ENCODE measurements at regions not wholly inside any gene's neighbourhood (a gene's known extent, or its start where the extent isn't known, plus 50 kb on each side); places are given as distances from the start of the nearest gene placed in this dataset.

DNA sequence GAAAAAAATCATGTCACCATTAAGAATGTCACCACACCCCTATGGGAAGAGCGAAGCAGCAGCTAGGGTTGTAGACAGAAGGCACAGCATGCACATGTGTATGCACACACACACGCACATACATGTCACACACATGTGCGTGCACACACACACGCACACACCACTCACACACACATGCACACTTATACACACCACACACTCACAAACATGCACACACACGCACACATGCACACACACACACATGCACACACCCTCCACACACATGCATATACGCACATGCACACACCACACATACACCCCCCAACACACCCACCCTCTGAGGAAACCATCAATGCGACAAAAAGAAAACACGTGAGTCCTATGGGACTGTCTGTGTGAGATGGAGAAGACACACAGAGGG lies 205.4 kb downstream of the ENGASE start:
- DNase-seq (ENCODE audit: low spot score) = no peak

DNA sequence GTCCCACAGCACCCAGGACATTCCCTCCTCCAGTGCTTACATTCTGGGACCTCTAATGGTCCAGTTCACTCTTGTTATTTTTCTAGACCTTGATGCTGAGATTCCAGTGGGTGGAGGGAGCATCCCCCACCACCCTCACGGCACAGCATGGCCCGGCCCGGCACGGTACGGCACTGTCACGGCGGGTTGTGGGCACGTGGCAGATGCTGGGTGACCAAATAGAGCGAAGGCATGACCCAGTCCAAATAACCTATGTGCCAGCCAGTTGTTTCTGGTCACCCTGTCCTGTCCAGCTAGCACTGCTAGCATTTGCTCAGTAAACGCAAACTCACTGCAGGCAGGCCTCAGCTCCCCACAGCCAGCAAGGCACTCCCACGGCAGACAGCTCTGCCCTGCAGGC lies 204.7 kb downstream of the ENGASE start:
- no peak for DNase-seq (ENCODE audit: low spot score)

DNA sequence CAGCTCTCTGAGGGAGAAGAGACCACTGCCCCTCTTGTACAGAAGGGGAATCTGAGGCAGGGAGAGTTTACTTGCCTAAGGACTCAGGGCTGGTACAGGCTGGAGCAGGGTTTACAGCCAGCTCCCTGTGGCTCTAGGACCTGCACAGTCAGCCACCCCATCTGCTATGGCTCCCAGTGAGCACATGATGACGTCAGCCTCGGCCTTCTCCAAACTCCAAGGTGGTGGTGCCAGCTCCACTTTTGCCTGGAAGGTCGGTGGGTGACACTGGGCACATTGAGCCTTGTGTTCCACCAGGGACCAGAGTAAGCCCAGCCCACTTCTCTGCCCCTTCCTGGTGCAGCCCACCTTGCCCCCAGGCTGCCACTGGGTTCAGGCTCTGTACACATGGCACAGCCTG lies 202.2 kb downstream of the ENGASE start:
- no peak for DNase-seq (ENCODE audit: low spot score)

DNA sequence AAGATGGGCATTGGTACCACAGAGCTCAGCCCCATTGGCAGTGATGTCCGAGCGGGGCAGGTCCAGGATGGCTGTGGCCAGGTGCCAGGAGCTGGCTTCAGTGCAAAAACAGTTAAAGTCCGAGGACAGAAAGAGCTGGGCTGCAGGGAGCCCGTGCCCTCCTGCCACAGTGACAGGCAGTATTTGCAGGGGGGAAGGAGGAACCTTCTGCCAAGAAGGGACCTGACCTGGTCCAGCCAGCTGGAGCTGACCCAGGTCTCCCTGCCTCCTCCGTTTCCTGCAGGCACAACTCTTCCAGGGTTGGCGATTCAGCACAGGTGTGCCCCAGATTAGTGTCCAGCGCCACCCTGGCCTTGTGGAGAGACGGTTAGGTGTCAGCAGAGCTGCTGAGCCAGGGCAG lies 199.0 kb downstream of the ENGASE start:
- no peak for DNase-seq (ENCODE audit: low spot score)

DNA sequence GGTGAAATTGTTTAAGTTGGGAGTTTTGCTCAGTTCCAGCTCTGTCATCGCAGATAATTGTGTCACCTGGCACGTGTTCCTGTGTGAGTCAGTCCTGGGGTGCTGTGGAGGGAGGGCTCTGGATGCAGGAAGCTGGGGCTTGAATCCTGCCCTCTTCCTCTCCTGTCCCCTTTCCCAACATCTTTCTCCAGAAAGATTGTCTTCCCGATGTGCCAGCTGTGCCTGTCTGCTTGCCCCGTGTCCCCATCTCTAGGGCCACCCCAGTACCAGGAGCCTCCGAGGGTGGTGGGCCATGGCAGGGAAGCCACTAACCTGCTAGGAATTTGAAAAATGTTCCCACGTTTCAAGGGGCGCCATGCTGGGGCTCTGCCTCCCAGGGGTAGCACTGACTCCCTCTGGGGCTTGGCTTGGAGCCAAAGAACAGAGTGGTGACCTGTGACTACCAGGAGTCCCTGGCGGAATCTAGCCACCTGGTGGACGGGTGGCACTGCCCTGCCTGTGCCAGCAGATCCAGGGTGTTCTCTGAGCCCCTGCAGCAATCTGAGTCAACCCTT lies 198.1 kb downstream of the ENGASE start:
- no peak for DNase-seq (ENCODE audit: low spot score)

DNA sequence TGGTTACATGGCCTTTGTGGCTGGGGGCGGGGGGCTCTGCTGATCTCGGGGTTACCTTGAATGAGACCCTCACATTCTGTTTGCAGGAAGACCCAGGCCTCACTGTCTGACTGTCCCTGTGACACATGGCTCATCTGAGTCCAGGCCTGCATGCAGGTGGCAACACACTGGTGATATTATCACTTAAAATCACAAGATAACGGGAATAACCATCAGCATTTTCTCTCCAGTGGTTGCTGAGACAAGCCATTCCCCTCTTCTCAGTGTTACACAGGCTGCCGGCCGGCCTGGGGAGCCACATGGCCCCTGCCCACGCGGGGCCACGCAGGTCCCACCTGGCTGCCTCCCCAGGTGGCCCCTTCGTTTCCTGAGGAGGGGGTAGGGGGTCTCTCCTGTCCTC lies 197.6 kb downstream of the ENGASE start:
- DNase-seq (ENCODE audit: low spot score) = no peak

DNA sequence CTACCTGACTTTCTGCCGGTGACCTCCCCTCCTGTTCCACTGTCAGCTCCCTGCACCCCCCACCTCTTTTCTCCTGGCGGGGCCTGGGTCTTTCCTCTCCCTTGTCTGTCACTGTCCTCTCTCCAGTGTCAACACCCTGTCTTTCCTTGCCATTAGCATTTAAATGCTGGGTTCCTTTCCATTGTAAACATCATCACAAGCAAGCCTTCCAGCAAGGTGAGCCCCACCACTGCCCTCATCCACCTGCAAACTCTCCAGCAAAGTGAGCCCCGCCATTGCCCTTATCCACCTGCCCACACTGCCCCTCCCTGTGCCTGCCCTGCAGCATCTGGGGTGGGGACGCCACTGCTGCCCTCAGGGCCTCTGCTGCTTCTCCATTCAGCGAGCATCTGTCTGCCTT lies 195.0 kb downstream of the ENGASE start:
- DNase-seq (ENCODE audit: low spot score) = no peak

DNA sequence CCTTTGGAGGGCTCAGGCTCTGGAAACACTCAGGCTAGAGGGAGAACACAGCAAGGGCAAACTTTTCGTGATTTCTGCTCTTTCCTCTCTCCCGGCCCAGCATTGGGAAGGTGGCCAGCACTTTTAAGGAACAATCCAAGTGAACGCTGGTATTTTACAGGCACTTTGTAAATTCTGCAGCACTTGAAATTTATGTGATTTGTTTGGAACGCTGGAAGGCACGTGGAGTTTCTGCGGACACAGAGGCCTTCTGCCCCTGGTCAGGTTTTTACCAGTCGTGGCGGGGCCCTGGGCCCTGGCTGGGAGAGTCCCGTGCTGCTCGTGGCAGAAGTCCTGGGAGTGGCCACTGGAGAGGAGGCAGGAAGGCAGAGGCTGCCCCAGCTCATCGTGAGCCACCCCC lies 188.6 kb downstream of the ENGASE start:
- DNase-seq (ENCODE audit: low spot score) = no peak

DNA sequence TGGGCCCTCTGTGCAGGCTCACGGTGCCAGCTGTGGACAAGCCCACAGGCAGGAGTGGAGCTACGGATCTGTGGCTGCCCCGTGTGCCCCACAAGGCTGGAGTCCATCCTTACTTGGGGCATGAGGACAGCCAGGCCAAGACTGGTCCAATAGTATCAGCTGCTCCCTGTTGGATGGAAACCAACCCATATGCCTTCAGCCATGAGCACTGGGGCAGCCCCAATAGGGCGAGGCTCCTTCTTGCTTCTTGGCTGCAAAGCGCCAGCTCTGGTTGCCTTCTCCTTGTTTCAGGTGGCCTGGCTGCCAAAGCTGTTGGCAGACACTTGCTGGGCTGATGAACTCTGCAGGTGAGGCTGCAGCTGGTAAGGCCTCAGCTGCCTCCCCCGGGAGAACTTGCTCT lies 188.0 kb downstream of the ENGASE start:
- no peak for DNase-seq (ENCODE audit: low spot score)

DNA sequence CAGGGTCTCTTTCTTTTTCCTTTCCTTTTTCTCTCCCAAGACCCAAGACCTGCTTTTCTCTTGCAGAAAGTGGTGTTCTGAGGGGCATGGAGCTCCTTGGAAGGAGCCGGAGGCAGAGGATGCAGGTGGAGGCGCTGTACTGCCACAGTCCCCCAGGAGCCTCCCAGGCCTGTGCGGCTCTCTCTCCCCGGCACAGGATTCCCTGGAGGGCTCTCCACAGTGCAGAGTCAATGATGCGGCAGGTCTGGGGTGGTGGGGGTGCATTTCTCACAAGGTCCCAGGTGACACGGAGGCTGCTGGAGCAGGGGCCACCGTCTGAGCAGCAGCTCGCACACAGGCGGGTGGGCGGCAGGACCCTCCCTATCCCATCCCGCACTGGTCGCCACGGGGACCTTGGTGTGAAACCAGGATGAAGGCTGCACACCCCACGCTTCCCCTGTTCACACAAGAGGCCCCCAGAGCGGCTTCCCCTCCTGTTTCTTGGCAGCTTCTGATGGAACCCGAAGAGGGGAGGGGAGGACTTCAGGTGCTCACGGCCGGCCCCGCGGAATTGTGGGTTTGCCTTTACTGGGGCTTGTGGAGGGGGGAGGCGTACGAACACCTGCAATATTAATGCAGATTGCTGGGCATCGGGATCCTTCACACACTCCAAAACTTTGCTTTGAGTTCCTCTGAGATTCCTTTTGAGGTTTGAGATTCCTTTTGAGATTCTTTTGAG lies 186.9 kb downstream of the ENGASE start:
- DNase-seq (ENCODE audit: low spot score) = no peak

DNA sequence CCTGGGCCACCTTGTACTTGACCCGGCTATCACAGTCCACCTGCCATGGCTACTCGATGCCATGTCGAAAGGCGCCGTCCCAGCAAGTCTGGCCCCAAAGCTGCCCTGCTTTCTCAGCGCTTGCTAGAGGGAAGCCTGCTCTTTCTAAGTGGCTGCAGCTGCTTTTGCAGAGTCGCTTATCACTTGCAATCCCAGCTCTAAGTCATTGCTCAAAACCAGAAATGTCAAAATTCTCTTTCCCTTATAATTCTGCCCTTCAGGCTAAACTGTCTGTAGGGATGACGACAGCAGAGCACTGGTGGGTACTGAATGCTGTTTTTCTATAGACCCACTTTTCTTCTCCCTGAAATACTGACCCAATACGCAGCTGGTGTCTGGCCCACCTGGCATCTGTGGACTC lies 184.2 kb downstream of the ENGASE start:
- DNase-seq (ENCODE audit: low spot score) = no peak

DNA sequence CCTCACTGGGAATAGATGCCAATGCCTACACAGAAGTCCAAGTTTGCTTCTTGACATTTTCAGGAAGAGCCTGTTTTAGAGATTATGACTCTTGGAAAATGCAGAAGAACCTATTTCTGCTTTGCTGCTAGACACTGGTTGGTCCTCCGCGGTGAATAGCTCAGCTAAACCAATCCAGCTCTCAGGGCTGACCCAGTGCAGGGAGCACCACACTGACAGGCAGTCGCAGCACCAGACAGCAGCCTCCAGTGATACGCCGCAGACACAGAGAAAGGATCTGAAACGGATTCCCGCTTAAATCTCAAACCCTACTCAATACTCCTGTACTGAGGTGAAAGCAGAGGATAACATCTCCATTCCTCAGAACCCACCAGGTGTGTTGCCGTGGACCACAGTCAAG lies 183.4 kb downstream of the ENGASE start:
- no peak for DNase-seq (ENCODE audit: low spot score)

DNA sequence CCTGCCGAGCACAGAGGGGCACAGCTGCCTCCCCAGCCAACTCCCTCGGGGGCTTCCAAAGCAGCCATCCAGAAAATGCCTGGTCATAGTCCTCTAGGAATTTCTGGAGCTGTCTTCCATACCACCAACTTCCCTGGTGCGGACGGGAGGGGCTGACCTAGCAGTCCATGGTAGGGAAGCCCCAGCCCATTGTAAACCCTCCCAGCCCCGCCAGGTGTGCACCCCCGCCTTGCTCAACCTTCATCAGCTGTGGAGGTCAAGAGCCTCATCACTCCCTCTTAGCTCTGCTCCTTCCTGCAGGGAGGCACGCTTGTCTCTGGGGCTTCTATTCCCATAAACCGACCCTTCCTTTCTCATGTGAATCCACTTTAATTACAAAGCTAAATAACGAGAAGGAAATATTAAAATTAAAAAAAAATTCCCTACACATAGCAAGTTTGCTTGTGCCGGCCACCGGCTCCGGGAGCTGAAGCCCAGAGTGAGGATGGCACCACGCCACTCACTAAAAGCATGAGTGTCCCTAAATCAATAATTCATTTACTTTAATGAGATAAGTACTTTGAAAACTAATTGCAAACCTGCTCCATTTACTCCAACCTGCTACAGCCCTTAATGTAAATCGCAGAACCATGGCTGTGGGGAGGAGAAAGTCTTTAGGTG lies 181.4 kb downstream of the ENGASE start:
- no peak for DNase-seq (ENCODE audit: low spot score)

DNA sequence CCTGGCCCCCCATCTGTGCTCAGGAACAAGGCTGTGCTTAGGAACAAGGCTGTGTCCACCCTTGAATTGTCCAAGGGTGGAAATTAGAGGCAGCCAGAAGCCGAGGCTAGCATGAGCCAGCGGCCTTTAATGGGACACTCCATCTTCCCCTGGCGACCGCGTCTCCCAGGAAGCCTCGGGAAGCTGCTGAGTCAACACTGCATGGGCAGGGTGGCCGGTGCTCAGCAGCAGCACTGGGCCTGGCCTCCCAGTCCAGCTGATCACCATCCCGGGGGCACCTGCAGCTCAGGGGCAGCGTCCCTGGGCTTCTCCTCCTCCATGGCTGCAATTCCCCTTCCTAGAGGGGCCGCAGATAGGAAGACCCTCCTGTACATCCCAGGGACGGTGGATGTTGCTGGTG lies 180.8 kb downstream of the ENGASE start:
- no peak for DNase-seq (ENCODE audit: low spot score)

DNA sequence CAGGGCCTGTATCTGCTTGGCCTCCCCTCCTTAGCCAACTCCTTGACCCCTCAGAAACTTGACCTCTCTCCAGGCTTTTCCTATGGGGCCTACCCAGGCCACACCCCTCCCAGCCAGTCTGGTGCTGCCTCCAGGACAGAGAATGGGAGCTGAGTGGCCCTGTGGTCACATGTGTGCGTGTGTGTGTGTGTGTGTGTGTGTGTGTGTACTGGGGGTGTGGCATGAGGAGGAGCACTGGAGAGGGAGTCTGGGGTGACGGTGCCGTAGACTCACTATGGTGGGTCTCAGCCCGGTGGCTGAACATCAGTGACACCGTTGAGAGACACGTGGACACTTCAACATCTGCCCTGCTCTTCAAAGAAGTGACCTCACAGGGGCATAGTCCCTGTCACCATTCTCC lies 180.4 kb downstream of the ENGASE start:
- no peak for DNase-seq (ENCODE audit: low spot score)

DNA sequence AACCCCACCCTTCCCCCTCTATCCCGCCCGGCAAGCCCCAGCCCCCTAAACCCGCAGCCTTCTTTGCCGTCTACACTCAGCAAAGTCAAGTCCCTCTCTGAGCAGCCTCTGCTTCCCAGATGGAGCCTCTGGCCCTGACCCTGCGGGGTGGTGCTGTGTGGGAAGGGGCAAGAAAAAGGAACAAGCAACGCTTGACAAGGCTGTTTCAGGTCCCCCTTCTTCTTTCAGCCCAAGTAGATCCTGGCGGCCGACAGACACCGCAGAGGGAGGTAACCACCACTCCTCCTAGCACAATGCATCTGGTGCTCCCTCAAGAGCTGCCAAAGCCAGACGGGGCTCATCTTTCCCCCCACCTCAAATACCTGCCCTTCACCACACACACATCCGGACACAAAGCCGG lies 178.3 kb downstream of the ENGASE start:
- DNase-seq (ENCODE audit: low spot score) = no peak

DNA sequence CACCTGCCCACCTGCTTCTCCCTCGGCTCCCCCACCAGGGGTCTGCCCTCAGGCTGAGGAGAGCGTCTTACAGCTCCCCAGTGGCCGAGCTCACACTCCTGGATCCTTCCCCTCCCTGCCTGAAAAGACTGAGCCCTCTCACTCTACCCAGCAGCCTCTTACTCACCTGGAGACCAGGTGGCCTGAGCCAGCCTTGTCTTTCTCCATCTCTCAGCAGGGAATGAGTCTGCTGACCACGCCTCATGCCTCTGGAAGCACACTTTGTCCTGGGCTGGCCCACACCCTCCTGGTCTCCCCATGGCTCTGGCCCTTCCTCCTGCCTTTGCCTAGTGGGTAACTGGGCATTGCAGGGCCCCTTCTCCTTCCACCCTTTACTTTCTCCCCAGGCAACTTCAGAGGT lies 177.2 kb downstream of the ENGASE start:
- DNase-seq (ENCODE audit: low spot score) = no peak

DNA sequence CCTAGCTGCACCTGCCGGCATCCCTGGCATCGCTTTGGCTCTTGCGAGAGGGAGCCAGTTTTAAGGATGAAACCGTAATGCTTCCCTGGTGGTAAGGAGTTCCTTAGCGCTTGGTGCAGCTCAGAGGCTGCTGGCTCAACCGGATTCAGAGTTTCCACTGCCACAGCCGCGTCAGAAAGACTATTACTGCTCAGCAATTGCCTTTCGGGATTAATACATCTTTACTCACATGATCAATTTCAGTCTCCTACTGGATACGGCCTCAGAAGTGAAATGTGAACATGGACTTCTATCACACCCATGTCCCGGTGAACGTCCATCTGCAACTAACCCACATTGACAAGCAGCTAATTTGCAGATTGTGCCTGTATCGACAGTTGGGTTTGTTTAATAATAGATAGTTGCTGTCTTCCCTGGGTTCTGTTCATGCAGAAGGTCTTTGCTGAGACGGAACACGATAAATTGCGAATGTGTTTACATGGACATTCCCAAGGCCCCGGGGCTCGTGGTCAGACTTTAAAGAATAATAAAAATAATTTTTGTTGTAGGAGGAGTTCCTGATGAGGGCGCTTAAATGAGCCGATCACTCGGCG lies 175.4 kb downstream of the ENGASE start:
- DNase-seq (ENCODE audit: low spot score) = no peak

DNA sequence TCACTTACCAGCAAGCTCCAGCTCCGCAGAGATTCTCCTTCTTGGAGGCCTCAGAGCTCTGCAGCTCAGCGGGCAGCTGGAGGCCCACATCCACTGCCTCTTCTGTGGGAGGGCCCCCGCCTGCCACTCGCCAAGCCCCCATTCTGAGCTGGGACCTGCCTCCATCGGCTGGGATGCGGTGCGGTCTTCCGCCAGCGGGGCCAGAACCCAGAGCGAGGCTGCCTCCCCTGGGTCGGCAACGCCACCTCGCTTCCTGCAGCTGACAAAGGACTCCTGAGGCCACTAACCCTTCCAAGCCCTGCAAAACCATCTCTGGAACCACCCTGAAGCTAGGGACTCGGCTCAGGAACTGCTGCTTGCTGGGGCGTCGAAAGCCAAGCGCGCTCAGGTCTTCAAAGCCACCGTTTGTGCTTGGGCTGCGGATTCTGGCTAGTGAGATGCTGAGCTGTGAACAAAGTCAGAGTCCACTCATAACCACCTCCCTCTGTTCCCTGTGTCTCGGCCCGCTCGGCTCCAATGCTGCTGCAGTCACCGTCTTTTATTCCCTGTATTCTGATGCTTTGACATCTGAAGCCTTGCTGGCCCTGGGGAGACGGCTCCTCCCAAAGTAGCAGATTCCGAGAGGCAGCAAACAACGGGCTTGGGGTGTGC lies 174.3 kb downstream of the ENGASE start:
- DNase-seq (ENCODE audit: low spot score) = no peak

DNA sequence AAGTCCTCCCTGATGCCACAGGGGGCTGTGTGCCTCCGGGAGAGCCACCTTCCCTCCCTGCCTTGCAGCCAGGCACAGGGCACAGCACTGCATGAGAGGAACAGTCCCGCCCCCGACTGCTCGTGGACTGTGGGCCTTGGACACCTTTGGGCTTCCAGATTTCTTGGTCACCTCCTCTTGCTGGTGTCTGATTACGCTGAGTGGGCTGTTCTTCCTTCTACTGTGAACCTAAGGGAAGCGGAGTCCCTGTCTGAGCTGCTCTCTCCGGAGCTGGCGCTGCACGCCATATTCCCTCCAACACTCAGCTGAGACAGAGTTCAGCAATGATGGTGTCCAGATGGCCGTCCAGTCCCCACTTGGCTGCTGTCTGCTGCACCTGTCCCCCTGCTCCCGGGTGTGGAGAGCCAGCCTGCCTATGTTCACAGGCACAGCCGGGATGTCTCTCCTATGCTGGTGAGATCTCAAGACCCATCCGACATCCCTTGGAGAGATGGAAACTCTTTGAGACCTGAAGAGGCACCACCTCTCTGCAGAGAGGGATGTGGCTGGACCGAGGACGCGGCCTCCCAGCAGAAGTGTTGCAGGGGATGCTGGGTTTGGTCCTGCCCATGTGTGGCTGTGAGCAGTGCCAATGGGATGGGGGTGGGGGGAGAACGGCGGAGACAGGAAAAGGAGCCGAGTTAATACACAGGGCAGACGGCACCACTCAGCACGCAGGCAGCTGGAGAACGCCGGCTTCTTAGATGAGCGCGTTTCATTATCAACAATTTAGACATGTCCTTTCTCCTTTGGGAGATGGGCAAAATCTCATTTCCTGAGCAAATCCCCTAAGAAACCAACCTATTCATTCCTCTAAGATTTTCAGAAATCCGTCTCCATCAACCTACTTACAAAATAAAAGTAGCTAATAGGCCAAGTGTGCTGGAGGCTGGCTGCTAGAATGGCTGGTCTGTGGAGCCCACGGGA lies 171.9 kb downstream of the ENGASE start:
- no peak for DNase-seq (ENCODE audit: low spot score)

DNA sequence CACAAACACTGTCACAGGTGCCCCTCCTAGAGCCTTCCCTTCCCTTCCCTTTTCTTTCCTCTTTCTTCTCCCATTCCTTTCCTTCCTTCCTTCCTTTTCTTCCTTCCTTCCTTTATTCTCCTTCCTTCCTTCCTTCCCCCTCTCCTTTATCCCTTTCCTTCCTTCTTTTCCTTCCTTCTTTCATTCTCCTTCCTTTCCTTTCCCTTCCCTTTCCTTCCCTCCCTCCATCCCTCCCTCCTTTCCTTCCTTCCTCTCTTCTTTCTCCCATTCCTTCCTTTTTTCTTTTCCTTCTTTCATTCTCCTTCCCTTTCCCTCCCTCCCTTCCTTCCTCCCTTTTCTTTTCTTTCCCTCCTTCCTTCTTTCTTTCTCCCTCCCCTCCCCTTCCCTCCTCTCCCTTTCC lies 170.0 kb downstream of the ENGASE start:
- DNase-seq (ENCODE audit: low spot score) = no peak

DNA sequence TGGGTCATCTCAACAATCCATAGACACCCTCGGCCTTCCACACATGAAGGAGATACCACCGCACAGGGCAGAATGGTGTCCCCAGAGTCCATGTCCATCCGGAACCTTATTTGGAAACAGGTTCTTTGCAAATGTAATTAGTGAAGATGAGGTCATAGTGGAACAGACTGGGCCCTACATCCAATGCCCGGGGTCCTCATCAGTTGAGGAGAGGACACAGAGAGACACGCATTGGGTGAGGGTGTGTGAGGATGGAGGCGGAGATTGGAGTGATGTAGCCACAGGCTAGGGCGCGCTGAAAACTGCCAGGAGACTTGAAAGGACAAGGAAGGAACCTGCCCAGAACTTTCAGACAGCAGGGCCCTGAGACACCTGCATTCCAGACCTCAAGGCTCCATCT lies 169.4 kb downstream of the ENGASE start:
- DNase-seq (ENCODE audit: low spot score) = no peak
